ENCODE measurements at regions not wholly inside any gene's neighbourhood (a gene's known extent, or its start where the extent isn't known, plus 50 kb on each side); places are given as distances from the start of the nearest gene placed in this dataset.
A peak's percentile ranks its signal among the peaks of the same experiment; 100 is the strongest.

GRCh38 chr6:15761045-15761502 is 98.2 kb upstream of the DTNBP1 start:
- DNase-seq (ENCODE audit: low read depth) (no peak), FAIRE-seq (no peak)
- H3K4me3 ChIP-seq (ENCODE audit: low read depth, low read length), result no peak overlapping the region
- no peaks in the 10 kb centered on the region for H3K27me3 ChIP-seq (ENCODE audit: control insufficient read depth, insufficient read depth, low read length)
- no peaks in the 10 kb centered on the region for H3K36me3 ChIP-seq (ENCODE audit: control insufficient read depth, insufficient read depth, low read length)
- TF ChIP-seq CTCF (IDR thresholded peaks at IDR 0.05; ENCODE audit: insufficient read depth, low read length, severe bottlenecking), result no peak

GRCh38 chr6:15758631-15759215 is 95.9 kb upstream of the DTNBP1 start:
- DNase-seq (ENCODE audit: low read depth) (no peak), FAIRE-seq (no peak)
- H3K27me3 ChIP-seq (ENCODE audit: control insufficient read depth, insufficient read depth, low read length), result no peaks in the 10 kb centered on the region
- H3K36me3 ChIP-seq (ENCODE audit: control insufficient read depth, insufficient read depth, low read length), result no peaks in the 10 kb centered on the region
- no peak for TF ChIP-seq CTCF (IDR thresholded peaks at IDR 0.05; ENCODE audit: insufficient read depth, low read length, severe bottlenecking)
- H3K4me3 ChIP-seq (ENCODE audit: low read depth, low read length), result no peak overlapping the region

- Histone ChIP-seq H3K4me3 (ENCODE audit: low read depth, low read length) (no peak overlapping the region), H3K27me3 (ENCODE audit: control insufficient read depth, insufficient read depth, low read length) (no peaks in the 10 kb centered on the region), H3K36me3 (ENCODE audit: control insufficient read depth, insufficient read depth, low read length) (no peaks in the 10 kb centered on the region)
- no peak for FAIRE-seq
- DNase-seq (ENCODE audit: low read depth), result no peak
- no peak for TF ChIP-seq CTCF (IDR thresholded peaks at IDR 0.05; ENCODE audit: insufficient read depth, low read length, severe bottlenecking)
These were observed 92.7 kb upstream of the DTNBP1 start for GRCh38 chr6:15755526-15755925.

- DNase-seq (ENCODE audit: low read depth) (no peak), FAIRE-seq (no peak)
- no peak overlapping the region for H3K4me3 ChIP-seq (ENCODE audit: low read depth, low read length)
- no peaks in the 10 kb centered on the region for H3K27me3 ChIP-seq (ENCODE audit: control insufficient read depth, insufficient read depth, low read length)
- no peaks in the 10 kb centered on the region for H3K36me3 ChIP-seq (ENCODE audit: control insufficient read depth, insufficient read depth, low read length)
- no peak for TF ChIP-seq CTCF (IDR thresholded peaks at IDR 0.05; ENCODE audit: insufficient read depth, low read length, severe bottlenecking)
These were observed 91.9 kb upstream of the DTNBP1 start for GRCh38 chr6:15754706-15755079.

- no peak for TF ChIP-seq CTCF (IDR thresholded peaks at IDR 0.05; ENCODE audit: insufficient read depth, low read length, severe bottlenecking)
- no peaks in the 10 kb centered on the region for H3K27me3 ChIP-seq (ENCODE audit: control insufficient read depth, insufficient read depth, low read length)
- DNase-seq (ENCODE audit: low read depth) (peak; percentile 31), FAIRE-seq (no peak)
- H3K36me3 ChIP-seq (ENCODE audit: control insufficient read depth, insufficient read depth, low read length), result no peaks in the 10 kb centered on the region
- H3K4me3 ChIP-seq (ENCODE audit: low read depth, low read length), result no peak overlapping the region
These were observed 91.3 kb upstream of the DTNBP1 start for GRCh38 chr6:15754035-15754705.

GRCh38 chr6:15752820-15753219 is 90.0 kb upstream of the DTNBP1 start:
- no peaks in the 10 kb centered on the region for H3K36me3 ChIP-seq (ENCODE audit: control insufficient read depth, insufficient read depth, low read length)
- no peaks in the 10 kb centered on the region for H3K27me3 ChIP-seq (ENCODE audit: control insufficient read depth, insufficient read depth, low read length)
- no peak overlapping the region for H3K4me3 ChIP-seq (ENCODE audit: low read depth, low read length)
- no peak for FAIRE-seq
- TF ChIP-seq CTCF (IDR thresholded peaks at IDR 0.05; ENCODE audit: insufficient read depth, low read length, severe bottlenecking), result no peak
- no peak for DNase-seq (ENCODE audit: low read depth)

Measured in bronchial epithelial cell (primary cell).